GM12875 (cell line): ENCODE measurements at regions not wholly inside any gene's neighbourhood (a gene's known extent, or its start where the extent isn't known, plus 50 kb on each side); places are given as distances from the start of the nearest gene placed in this dataset.

Experiments
- H3K4me3 ChIP-seq: one replicate; pipeline ENCODE4 v1.5.1; 2011; ENCODE audit warnings: low read depth, low read length, control low read depth
- CTCF ChIP-seq: IDR thresholded peaks from 2 replicates; pipeline ENCODE4 v1.5.1; 2011; ENCODE audit warnings: low read depth, mild to moderate bottlenecking, control low read depth, inconsistent platforms, low read length, moderate library complexity, borderline replicate concordance; ENCODE audit not compliant: insufficient read depth

GRCh38 chr16:5603836-5604235, 506.2 kb upstream of the EEF2KMT start:
- H3K4me3 ChIP-seq, result no peak overlapping the region
- no peak for TF ChIP-seq CTCF

GRCh38 chr16:5601957-5602356, 504.4 kb upstream of the EEF2KMT start:
- TF ChIP-seq CTCF, result no peak
- H3K4me3 ChIP-seq, result no peak overlapping the region

GRCh38 chr16:5598793-5599192, 501.2 kb upstream of the EEF2KMT start:
- TF ChIP-seq CTCF, result no peak
- no peak overlapping the region for H3K4me3 ChIP-seq

GRCh38 chr16:5595849-5596248, 498.3 kb upstream of the EEF2KMT start:
- no peak overlapping the region for H3K4me3 ChIP-seq
- TF ChIP-seq CTCF, result no peak

GRCh38 chr16:5590416-5590815, 492.8 kb upstream of the EEF2KMT start:
- H3K4me3 ChIP-seq, result no peak overlapping the region
- no peak for TF ChIP-seq CTCF

- no peak overlapping the region for H3K4me3 ChIP-seq
- TF ChIP-seq CTCF, result no peak
Measured at GRCh38 chr16:5589812-5590373, 492.3 kb upstream of the EEF2KMT start.

- no peak overlapping the region for H3K4me3 ChIP-seq
- no peak for TF ChIP-seq CTCF
Measured at GRCh38 chr16:5584109-5584508, 486.5 kb upstream of the EEF2KMT start.
